Panc1 (cell line): ENCODE measurements at regions not wholly inside any gene's neighbourhood (a gene's known extent, or its start where the extent isn't known, plus 50 kb on each side); places are given as distances from the start of the nearest gene placed in this dataset.

Experiments
- ATAC-seq: fragments of 200-7000 bp; cut with Tn5 transposase; 2 replicates; pipeline ENCODE4 v1.9.1; 2020; ENCODE audit warnings: mild to moderate bottlenecking, moderate library complexity
- BruUV-seq: library from RNA; stranded (reverse); fragments of 400-500 nt; replicated peaks from 2 replicates; lab custom pipeline; 2021; lab: Mats Ljungman, UMichigan
- CTCF ChIA-PET: fragments of 300-600 bp; sonication (Branson Sonifier 250); formaldehyde crosslinking; loops from one replicate; lab custom pipeline; 2022; ENCODE audit warnings: antibody characterized with exemption; lab: Charles Lee
- POLR2A ChIA-PET: fragments of 300-600 bp; sonication (Branson Sonifier 250); formaldehyde crosslinking; loops from one replicate; lab custom pipeline; 2022; ENCODE audit warnings: antibody characterized with exemption; lab: Charles Lee
- DNase-seq: peaks from one replicate; pipeline ENCODE4 v3.0.0-alpha.2; 2010; ENCODE audit warnings: low read depth, low spot score
- H3K27ac ChIP-seq: 2 replicates; pipeline ENCODE4 v1.5.1; 2011; ENCODE audit warnings: mild to moderate bottlenecking, low read length, inconsistent platforms
- H3K27me3 ChIP-seq: fragments of 200-500 bp; sonication (Bioruptor generic); 2 replicates; pipeline ENCODE4 v1.6.0; 2014; ENCODE audit warnings: low read length, inconsistent platforms; ENCODE audit not compliant: control insufficient read depth, insufficient read depth
- H3K36me3 ChIP-seq: fragments of 200-500 bp; sonication (Bioruptor generic); 2 replicates; pipeline ENCODE4 v1.5.1; 2014; ENCODE audit warnings: inconsistent platforms, mild to moderate bottlenecking, low read length, moderate library complexity; ENCODE audit not compliant: control insufficient read depth, insufficient read depth
- H3K4me1 ChIP-seq: 2 replicates; pipeline ENCODE4 v1.5.1; 2011; ENCODE audit warnings: inconsistent platforms, mild to moderate bottlenecking, low read length, moderate library complexity; ENCODE audit not compliant: control insufficient read depth, insufficient read depth
- H3K4me3 ChIP-seq, 2 experiments: 2 replicates each; pipeline ENCODE4 v1.5.1; 2011 to 2012; ENCODE audit warnings: low read depth in 2 of 2, low read length in 2 of 2, mild to moderate bottlenecking in 2 of 2, inconsistent platforms in 1 of 2, moderate library complexity in 1 of 2
- H3K9me3 ChIP-seq: fragments of 200-500 bp; sonication (Bioruptor generic); 2 replicates; pipeline ENCODE4 v1.5.1; 2014; ENCODE audit warnings: low read depth, mild to moderate bottlenecking, inconsistent platforms, low read length, moderate library complexity; ENCODE audit not compliant: control insufficient read depth, insufficient read depth
- CTCF ChIP-seq: fragments of 450-650 bp; IDR thresholded peaks from 2 replicates; pipeline ENCODE4 v1.5.1; 2017; ENCODE audit warnings: mild to moderate bottlenecking
- POLR2AphosphoS5 ChIP-seq: IDR thresholded peaks from 2 replicates; pipeline ENCODE4 v1.6.1; 2012; ENCODE audit warnings: mild to moderate bottlenecking, low read depth, low read length, moderate library complexity
- REST ChIP-seq, 2 experiments: IDR thresholded peaks; 2 replicates each; pipeline ENCODE4 v1.6.1; 2011 to 2012; ENCODE audit warnings: low read depth in 2 of 2, control low read depth in 1 of 2, low read length in 1 of 2, mild to moderate bottlenecking in 1 of 2, moderate library complexity in 1 of 2; ENCODE audit not compliant: insufficient read depth in 1 of 2
- SIN3A ChIP-seq: IDR thresholded peaks from 2 replicates; pipeline ENCODE4 v1.6.1; 2012; ENCODE audit warnings: low read depth, mild to moderate bottlenecking, low read length, moderate library complexity, borderline replicate concordance; ENCODE audit not compliant: insufficient read depth
- TCF7L2 ChIP-seq: IDR thresholded peaks from 2 replicates; pipeline ENCODE4 v1.6.1; 2011; ENCODE audit warnings: mild to moderate bottlenecking, low read depth, low read length, inconsistent platforms
- in situ Hi-C: cut with HindIII; loops from 2 replicates; pipeline ENCODE4 v1.10.0; 2016; ENCODE audit warnings: low sequenced_read_pairs, low pct_unique_long_range_greater_than_20kb
- intact Hi-C: fragments of 100-400 bp; cut with micrococcal nuclease; formaldehyde crosslinking; loops from one replicate; pipeline ENCODE4 v1.10.0; 2022; ENCODE audit not compliant: unreplicated experiment

GRCh38 chr14:44873536-44873935 is 88.2 kb downstream of the KLHL28 start:
- no peak overlapping the region for H3K27ac ChIP-seq
- intact Hi-C loops: no loop called here
- H3K36me3 ChIP-seq: no peaks in the 10 kb centered on the region
- no peaks in the 10 kb centered on the region for H3K9me3 ChIP-seq
- POLR2A ChIA-PET: no interaction called here
- ATAC-seq: no peak
- TF ChIP-seq POLR2AphosphoS5: no peak
- TF ChIP-seq REST (IDR thresholded peaks at IDR 0.05; ENCODE audit: insufficient read depth in 1 of 2, low read depth in 2 of 2, low read length in 1 of 2): no peak
- no peak for TF ChIP-seq SIN3A
- no peak for TF ChIP-seq TCF7L2
- TF ChIP-seq CTCF: no peak
- BruUV-seq: no TSS peak
- no peaks in the 10 kb centered on the region for H3K27me3 ChIP-seq
- no peak for DNase-seq
- CTCF ChIA-PET: no interaction called here
- no peak overlapping the region for H3K4me3 ChIP-seq
- H3K4me1 ChIP-seq: no peaks in the 10 kb centered on the region
- in situ Hi-C loops: no loop called here

GRCh38 chr14:44866770-44867169 is 95.0 kb downstream of the KLHL28 start:
- ChIA-PET POLR2A (no interaction called here), CTCF (no interaction called here)
- in situ Hi-C loops: no loop called here
- no peak for ATAC-seq
- Histone ChIP-seq H3K4me3 (no peak overlapping the region), H3K36me3 (no peaks in the 10 kb centered on the region), H3K9me3 (no peaks in the 10 kb centered on the region), H3K4me1 (no peaks in the 10 kb centered on the region), H3K27me3 (peaks cover 4% of the 10 kb centered on the region), H3K27ac (no peak overlapping the region)
- BruUV-seq: no TSS peak
- no peak for DNase-seq
- intact Hi-C loops: no loop called here
- no peak for TF ChIP-seq REST (IDR thresholded peaks at IDR 0.05; ENCODE audit: insufficient read depth in 1 of 2, low read depth in 2 of 2, low read length in 1 of 2)
- no peak for TF ChIP-seq SIN3A
- no peak for TF ChIP-seq CTCF
- TF ChIP-seq POLR2AphosphoS5: no peak
- no peak for TF ChIP-seq TCF7L2
